ENCODE measurements at regions not wholly inside any gene's neighbourhood (a gene's known extent, or its start where the extent isn't known, plus 50 kb on each side); places are given as distances from the start of the nearest gene placed in this dataset.

GRCh38 chr18:73511771-73512503 is 635.7 kb downstream of the FBXO15 start:
- no peaks in the 10 kb centered on the region for H3K4me1 Mint-ChIP-seq (ENCODE audit: low read depth, unreplicated experiment)
- no peaks in the 10 kb centered on the region for H3K36me3 Mint-ChIP-seq (ENCODE audit: unreplicated experiment)
- DNase-seq = no peak
- peaks cover 2% of the 10 kb centered on the region for H3K9me3 Mint-ChIP-seq (ENCODE audit: unreplicated experiment)
- no peak overlapping the region for H3K27ac Mint-ChIP-seq (ENCODE audit: unreplicated experiment)
- TF ChIP-seq CTCF (IDR thresholded peaks at IDR 0.05; ENCODE audit: partially characterized antibody, unreplicated experiment) = no peak
- H3K4me3 Mint-ChIP-seq (ENCODE audit: unreplicated experiment) = no peak overlapping the region
- H3K27me3 Mint-ChIP-seq (ENCODE audit: unreplicated experiment) = no peaks in the 10 kb centered on the region

- Mint-ChIP-seq H3K36me3 (ENCODE audit: unreplicated experiment) (no peaks in the 10 kb centered on the region), H3K4me1 (ENCODE audit: low read depth, unreplicated experiment) (no peaks in the 10 kb centered on the region)
Measured at GRCh38 chr18:73509460-73509859, 638.2 kb downstream of the FBXO15 start.

GRCh38 chr18:73503326-73503725 is 635.5 kb upstream of the NETO1 start:
- no peaks in the 10 kb centered on the region for H3K4me1 Mint-ChIP-seq (ENCODE audit: low read depth, unreplicated experiment)
- no peaks in the 10 kb centered on the region for H3K36me3 Mint-ChIP-seq (ENCODE audit: unreplicated experiment)
- no peak overlapping the region for H3K4me3 Mint-ChIP-seq (ENCODE audit: unreplicated experiment)
- no peak overlapping the region for H3K27ac Mint-ChIP-seq (ENCODE audit: unreplicated experiment)
- H3K27me3 Mint-ChIP-seq (ENCODE audit: unreplicated experiment) = no peaks in the 10 kb centered on the region
- no peak for DNase-seq
- no peak for TF ChIP-seq CTCF (IDR thresholded peaks at IDR 0.05; ENCODE audit: partially characterized antibody, unreplicated experiment)
- H3K9me3 Mint-ChIP-seq (ENCODE audit: unreplicated experiment) = no peaks in the 10 kb centered on the region

More at GRCh38 chr18:73509460-73509859, 638.2 kb downstream of the FBXO15 start:
- no peak for DNase-seq
- Mint-ChIP-seq H3K27me3 (ENCODE audit: unreplicated experiment) (no peaks in the 10 kb centered on the region), H3K4me3 (ENCODE audit: unreplicated experiment) (no peak overlapping the region), H3K9me3 (ENCODE audit: unreplicated experiment) (no peaks in the 10 kb centered on the region), H3K27ac (ENCODE audit: unreplicated experiment) (no peak overlapping the region)
- no peak for TF ChIP-seq CTCF (IDR thresholded peaks at IDR 0.05; ENCODE audit: partially characterized antibody, unreplicated experiment)

- no peak overlapping the region for H3K4me3 Mint-ChIP-seq (ENCODE audit: unreplicated experiment)
- no peak for TF ChIP-seq CTCF (IDR thresholded peaks at IDR 0.05; ENCODE audit: partially characterized antibody, unreplicated experiment)
- no peaks in the 10 kb centered on the region for H3K36me3 Mint-ChIP-seq (ENCODE audit: unreplicated experiment)
- H3K9me3 Mint-ChIP-seq (ENCODE audit: unreplicated experiment) = no peaks in the 10 kb centered on the region
- H3K27me3 Mint-ChIP-seq (ENCODE audit: unreplicated experiment) = no peaks in the 10 kb centered on the region
- no peak for DNase-seq
- no peak overlapping the region for H3K27ac Mint-ChIP-seq (ENCODE audit: unreplicated experiment)
- peaks cover 1% of the 10 kb centered on the region for H3K4me1 Mint-ChIP-seq (ENCODE audit: low read depth, unreplicated experiment)
Measured at GRCh38 chr18:73487966-73488365, 620.2 kb upstream of the NETO1 start.

- H3K9me3 Mint-ChIP-seq (ENCODE audit: unreplicated experiment) = no peaks in the 10 kb centered on the region
- no peaks in the 10 kb centered on the region for H3K27me3 Mint-ChIP-seq (ENCODE audit: unreplicated experiment)
- no peaks in the 10 kb centered on the region for H3K36me3 Mint-ChIP-seq (ENCODE audit: unreplicated experiment)
- H3K27ac Mint-ChIP-seq (ENCODE audit: unreplicated experiment) = peak overlapping the region; percentile 48
- no peak for TF ChIP-seq CTCF (IDR thresholded peaks at IDR 0.05; ENCODE audit: partially characterized antibody, unreplicated experiment)
- no peak for DNase-seq
- H3K4me3 Mint-ChIP-seq (ENCODE audit: unreplicated experiment) = no peak overlapping the region
- peaks cover 1% of the 10 kb centered on the region for H3K4me1 Mint-ChIP-seq (ENCODE audit: low read depth, unreplicated experiment)
Measured at GRCh38 chr18:73485166-73485565, 617.4 kb upstream of the NETO1 start.

Measured in glutamatergic neuron (in vitro differentiated cells).